ENCODE measurements at regions not wholly inside any gene's neighbourhood (a gene's known extent, or its start where the extent isn't known, plus 50 kb on each side); places are given as distances from the start of the nearest gene placed in this dataset. TPM values are rescaled to one million over a fixed set of nuclear protein-coding genes. Genes with fewer than 3 reads are reported as not detected.

Small RNA genes lying in the stretch of these regions (small RNA-seq; reads per million reads assigned to genes)
- not detected for gene HMGN2P28 (ENCODE audit: insufficient read depth)
